ENCODE measurements at regions not wholly inside any gene's neighbourhood (a gene's known extent, or its start where the extent isn't known, plus 50 kb on each side); places are given as distances from the start of the nearest gene placed in this dataset.
A peak's percentile ranks its signal among the peaks of the same experiment; 100 is the strongest.

GRCh38 chr16:87199379-87199778 is 117.8 kb downstream of the C16orf95 start:
- 74 to 82% (median 76%) methylated on average over 3 of the region's 3 CpGs for WGBS, 3 donors
- Histone ChIP-seq H3K27me3 (no peaks in the 10 kb centered on the region), H3K36me3 (no peaks in the 10 kb centered on the region), H3K27ac (no peak overlapping the region), H3K4me3 (no peak overlapping the region), H3K9me3 (no peaks in the 10 kb centered on the region), H3K4me1 (ENCODE audit: insufficient read depth) (no peaks in the 10 kb centered on the region)
- DNase-seq, result no peak
- TF ChIP-seq CTCF (IDR thresholded peaks at IDR 0.05) (no peak), POLR2A (IDR thresholded peaks at IDR 0.05) (no peak), EP300 (IDR thresholded peaks at IDR 0.05) (no peak)
- intact Hi-C loops (cut with DNase I), result no loop called here

- Histone ChIP-seq H3K9me3 (no peaks in the 10 kb centered on the region), H3K36me3 (no peaks in the 10 kb centered on the region), H3K4me3 (no peak overlapping the region), H3K27ac (no peak overlapping the region), H3K27me3 (no peaks in the 10 kb centered on the region), H3K4me1 (ENCODE audit: insufficient read depth) (no peaks in the 10 kb centered on the region)
- WGBS, 3 donors, result 85 to 95% (median 91%) methylated on average over 7 of the region's 7 CpGs
- TF ChIP-seq POLR2A (IDR thresholded peaks at IDR 0.05), result no peak
- DNase-seq, result no peak
- intact Hi-C loops (cut with DNase I), result no loop called here
Observed at GRCh38 chr16:87199901-87200300, 117.3 kb downstream of the C16orf95 start.

GRCh38 chr16:87200637-87201036 is 116.6 kb downstream of the C16orf95 start:
- Histone ChIP-seq H3K9me3 (no peaks in the 10 kb centered on the region), H3K27ac (no peak overlapping the region), H3K4me1 (ENCODE audit: insufficient read depth) (no peaks in the 10 kb centered on the region), H3K4me3 (no peak overlapping the region), H3K36me3 (no peaks in the 10 kb centered on the region), H3K27me3 (no peaks in the 10 kb centered on the region)
- TF ChIP-seq CTCF (IDR thresholded peaks at IDR 0.05), result no peak
- TF ChIP-seq POLR2A (IDR thresholded peaks at IDR 0.05), result no peak
- TF ChIP-seq EP300 (IDR thresholded peaks at IDR 0.05), result no peak
- WGBS, 3 donors, result 54 to 59% (median 58%) methylated on average over 3 of the region's 3 CpGs
- intact Hi-C loops (cut with DNase I), result no loop called here
- no peak for DNase-seq

- Histone ChIP-seq H3K9me3 (no peaks in the 10 kb centered on the region), H3K4me1 (ENCODE audit: insufficient read depth) (no peaks in the 10 kb centered on the region), H3K36me3 (no peaks in the 10 kb centered on the region), H3K27ac (no peak overlapping the region), H3K4me3 (no peak overlapping the region), H3K27me3 (no peaks in the 10 kb centered on the region)
- intact Hi-C loops (cut with DNase I), result no loop called here
- no peak for TF ChIP-seq EP300 (IDR thresholded peaks at IDR 0.05)
- no peak for TF ChIP-seq CTCF (IDR thresholded peaks at IDR 0.05)
- WGBS, 3 donors, result 18 to 27% (median 20%) methylated on average over 5 of the region's 5 CpGs
- DNase-seq, result peak in 2 of 5 donors; percentile 38 to 49
Observed at GRCh38 chr16:87201052-87201451, 116.1 kb downstream of the C16orf95 start.

- intact Hi-C loops (cut with DNase I), result no loop called here
- H3K4me3 ChIP-seq, result no peak overlapping the region
- TF ChIP-seq CTCF (IDR thresholded peaks at IDR 0.05), result no peak
- TF ChIP-seq POLR2A (IDR thresholded peaks at IDR 0.05), result no peak
- no peak for TF ChIP-seq EP300 (IDR thresholded peaks at IDR 0.05)
- H3K4me1 ChIP-seq (ENCODE audit: insufficient read depth), result no peaks in the 10 kb centered on the region
- DNase-seq, result no peak
- no peak overlapping the region for H3K27ac ChIP-seq
- no peaks in the 10 kb centered on the region for H3K9me3 ChIP-seq
- WGBS, 3 donors, result 87 to 95% (median 93%) methylated on average over 2 of the region's 2 CpGs
- no peaks in the 10 kb centered on the region for H3K36me3 ChIP-seq
- H3K27me3 ChIP-seq, result no peaks in the 10 kb centered on the region
Observed at GRCh38 chr16:87201790-87202189, 115.4 kb downstream of the C16orf95 start.

All from ovary (tissue), 7 donors.